Tibial nerve (tissue), 4 donors: ENCODE measurements at regions not wholly inside any gene's neighbourhood (a gene's known extent, or its start where the extent isn't known, plus 50 kb on each side); places are given as distances from the start of the nearest gene placed in this dataset.

Source experiments
- DNase-seq, 2 donors: peaks; one replicate each; pipeline ENCODE4 v3.0.0-alpha.2; 2019; ENCODE audit warnings: low spot score in 2 of 2
- H3K27ac ChIP-seq, 4 donors: fragments of 200-600 bp; sonication (generic) in 3 of 4; one replicate each; pipeline ENCODE4 v1.5.1; 2017 to 2019; ENCODE audit warnings: mild to moderate bottlenecking in 1 of 4
- H3K27me3 ChIP-seq, 2 donors: fragments of 200-600 bp; sonication (generic) in 1 of 2; one replicate each; pipeline versions ENCODE4 v1.5.1 to v1.6.0; 2017 to 2019
- H3K36me3 ChIP-seq, 3 donors: fragments of 200-600 bp; sonication (generic); one replicate each; pipeline ENCODE4 v1.5.1; 2018 to 2019
- H3K4me1 ChIP-seq, 4 donors: fragments of 200-600 bp; sonication (generic) in 3 of 4; one replicate each; pipeline ENCODE4 v1.5.1; 2017 to 2019
- H3K4me3 ChIP-seq, 4 donors: fragments of 200-600 bp; sonication (generic) in 3 of 4; one replicate each; pipeline ENCODE4 v1.5.1; 2017 to 2019; ENCODE audit warnings: mild to moderate bottlenecking in 1 of 4, moderate library complexity in 1 of 4
- H3K9me3 ChIP-seq, 4 donors: fragments of 200-600 bp; sonication (generic) in 3 of 4; one replicate each; pipeline ENCODE4 v1.5.1; 2017 to 2019
- EP300 ChIP-seq, 2 donors: sonication (generic); formaldehyde crosslinking; IDR thresholded peaks; one replicate each; pipeline ENCODE4 v1.6.1; 2017; ENCODE audit warnings: antibody characterized with exemption in 2 of 2, mild to moderate bottlenecking in 1 of 2
- POLR2A ChIP-seq, 2 donors: fragments of 450-650 bp; IDR thresholded peaks; one replicate each; pipeline ENCODE4 v1.6.1; 2017; ENCODE audit warnings: antibody characterized with exemption in 2 of 2, mild to moderate bottlenecking in 2 of 2, moderate library complexity in 2 of 2
- WGBS, 2 donors: methylation state at CpG; one replicate each; pipeline ENCODE4 v1.1.5; 2018; 5-methylcytosine and 5-hydroxymethylcytosine counted together
- TF ChIP-seq, protein P1 (sequence below), 5 experiments: fragments of 200-600 bp in 3 of 5; fragments of 450-650 bp in 2 of 5; sonication (generic) in 3 of 5; IDR thresholded peaks; one replicate each; pipeline ENCODE4 v1.5.1; 2016 to 2019; ENCODE audit warnings: antibody characterized with exemption in 5 of 5, mild to moderate bottlenecking in 3 of 5, moderate library complexity in 2 of 5

DNA sequence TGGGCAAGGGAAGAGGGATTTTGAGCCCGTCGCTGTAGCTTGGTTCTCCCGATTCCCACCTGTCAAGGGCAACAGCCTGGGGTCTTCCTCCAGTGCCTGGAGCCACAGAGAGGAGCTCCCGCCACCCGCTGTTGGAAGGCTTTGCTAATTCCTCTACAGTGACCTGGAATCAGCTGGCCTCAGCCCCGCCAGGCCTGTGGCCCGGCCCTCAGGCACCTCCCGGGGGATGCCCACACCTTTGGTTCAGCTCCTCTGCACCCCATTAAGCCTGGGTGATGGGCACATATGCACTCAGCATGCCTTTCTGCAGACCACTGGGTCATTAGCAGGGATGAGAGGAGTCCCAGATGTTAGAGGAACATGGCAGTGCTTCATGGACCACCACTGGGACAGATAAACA lies 121.4 kb upstream of the MKI67 start:
- TF ChIP-seq POLR2A (IDR thresholded peaks at IDR 0.05), result no peak
- TF ChIP-seq, protein P1, sequence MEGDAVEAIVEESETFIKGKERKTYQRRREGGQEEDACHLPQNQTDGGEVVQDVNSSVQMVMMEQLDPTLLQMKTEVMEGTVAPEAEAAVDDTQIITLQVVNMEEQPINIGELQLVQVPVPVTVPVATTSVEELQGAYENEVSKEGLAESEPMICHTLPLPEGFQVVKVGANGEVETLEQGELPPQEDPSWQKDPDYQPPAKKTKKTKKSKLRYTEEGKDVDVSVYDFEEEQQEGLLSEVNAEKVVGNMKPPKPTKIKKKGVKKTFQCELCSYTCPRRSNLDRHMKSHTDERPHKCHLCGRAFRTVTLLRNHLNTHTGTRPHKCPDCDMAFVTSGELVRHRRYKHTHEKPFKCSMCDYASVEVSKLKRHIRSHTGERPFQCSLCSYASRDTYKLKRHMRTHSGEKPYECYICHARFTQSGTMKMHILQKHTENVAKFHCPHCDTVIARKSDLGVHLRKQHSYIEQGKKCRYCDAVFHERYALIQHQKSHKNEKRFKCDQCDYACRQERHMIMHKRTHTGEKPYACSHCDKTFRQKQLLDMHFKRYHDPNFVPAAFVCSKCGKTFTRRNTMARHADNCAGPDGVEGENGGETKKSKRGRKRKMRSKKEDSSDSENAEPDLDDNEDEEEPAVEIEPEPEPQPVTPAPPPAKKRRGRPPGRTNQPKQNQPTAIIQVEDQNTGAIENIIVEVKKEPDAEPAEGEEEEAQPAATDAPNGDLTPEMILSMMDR (IDR thresholded peaks at IDR 0.05), result no peak
- TF ChIP-seq EP300 (IDR thresholded peaks at IDR 0.05), result no peak
- no peak for DNase-seq
- no peaks in the 10 kb centered on the region for H3K36me3 ChIP-seq
- no peaks in the 10 kb centered on the region for H3K4me1 ChIP-seq
- 93 to 95% methylated on average over 8 of the region's 8 CpGs for WGBS, 2 donors
- no peak overlapping the region for H3K27ac ChIP-seq
- H3K27me3 ChIP-seq, result no peaks in the 10 kb centered on the region
- H3K9me3 ChIP-seq, result peaks cover 0 to 3% (median 0%) of the 10 kb centered on the region in 4 donors
- H3K4me3 ChIP-seq, result no peak overlapping the region

DNA sequence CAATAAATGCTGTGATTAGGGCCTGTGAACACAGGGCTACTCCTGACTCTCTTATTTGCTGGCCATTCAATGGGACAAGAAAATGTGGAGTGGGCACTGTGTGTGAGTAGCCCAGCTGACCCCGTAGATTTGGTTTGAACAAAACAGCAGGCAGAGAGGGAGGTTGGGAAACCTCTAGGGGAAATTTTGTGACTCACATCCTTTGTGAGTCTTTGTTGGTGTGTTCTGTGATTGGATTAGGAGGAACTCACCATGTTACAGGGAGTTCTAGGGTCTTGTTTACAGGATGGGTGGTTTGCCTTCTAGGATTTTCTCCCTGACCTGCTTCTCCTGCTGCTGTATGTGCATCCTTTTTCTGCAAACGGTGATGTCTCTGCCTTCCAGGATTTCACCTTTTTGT lies 128.3 kb upstream of the MKI67 start:
- no peak for TF ChIP-seq EP300 (IDR thresholded peaks at IDR 0.05)
- no peak for TF ChIP-seq POLR2A (IDR thresholded peaks at IDR 0.05)
- no peak overlapping the region for H3K27ac ChIP-seq
- 49 to 57% methylated on average over 2 of the region's 2 CpGs for WGBS, 2 donors
- H3K36me3 ChIP-seq, result no peaks in the 10 kb centered on the region
- no peaks in the 10 kb centered on the region for H3K4me1 ChIP-seq
- DNase-seq, result no peak
- H3K9me3 ChIP-seq, result no peaks in the 10 kb centered on the region
- no peaks in the 10 kb centered on the region for H3K27me3 ChIP-seq
- no peak overlapping the region for H3K4me3 ChIP-seq

DNA sequence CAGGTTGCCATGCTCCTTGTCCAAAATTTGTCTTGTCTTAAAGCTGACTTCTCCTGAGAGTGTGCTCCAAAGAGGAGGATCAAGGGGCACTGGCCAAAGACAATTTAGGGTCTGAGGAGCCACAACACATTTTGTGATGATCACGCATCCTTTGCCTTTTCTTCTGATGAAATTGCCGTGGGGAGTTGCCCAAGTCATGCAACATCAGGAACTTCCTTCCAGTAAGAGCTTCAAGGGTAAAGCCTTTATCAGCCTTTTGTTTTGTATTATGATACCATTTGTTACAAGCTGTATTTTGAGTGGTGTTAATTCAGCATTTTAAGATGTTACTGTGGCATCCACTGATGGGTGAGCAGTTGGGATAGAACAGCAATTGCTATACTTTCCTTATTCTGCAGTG lies 131.2 kb upstream of the MKI67 start:
- H3K9me3 ChIP-seq, result no peaks in the 10 kb centered on the region
- H3K27me3 ChIP-seq, result no peaks in the 10 kb centered on the region
- TF ChIP-seq, protein P1 (IDR thresholded peaks at IDR 0.05), result no peak
- TF ChIP-seq POLR2A (IDR thresholded peaks at IDR 0.05) (no peak), EP300 (IDR thresholded peaks at IDR 0.05) (no peak)
- 84 to 93% methylated on average over 2 of the region's 2 CpGs for WGBS, 2 donors
- H3K36me3 ChIP-seq, result no peaks in the 10 kb centered on the region
- H3K4me3 ChIP-seq, result no peak overlapping the region
- no peak for DNase-seq
- no peak overlapping the region for H3K27ac ChIP-seq
- no peaks in the 10 kb centered on the region for H3K4me1 ChIP-seq

DNA sequence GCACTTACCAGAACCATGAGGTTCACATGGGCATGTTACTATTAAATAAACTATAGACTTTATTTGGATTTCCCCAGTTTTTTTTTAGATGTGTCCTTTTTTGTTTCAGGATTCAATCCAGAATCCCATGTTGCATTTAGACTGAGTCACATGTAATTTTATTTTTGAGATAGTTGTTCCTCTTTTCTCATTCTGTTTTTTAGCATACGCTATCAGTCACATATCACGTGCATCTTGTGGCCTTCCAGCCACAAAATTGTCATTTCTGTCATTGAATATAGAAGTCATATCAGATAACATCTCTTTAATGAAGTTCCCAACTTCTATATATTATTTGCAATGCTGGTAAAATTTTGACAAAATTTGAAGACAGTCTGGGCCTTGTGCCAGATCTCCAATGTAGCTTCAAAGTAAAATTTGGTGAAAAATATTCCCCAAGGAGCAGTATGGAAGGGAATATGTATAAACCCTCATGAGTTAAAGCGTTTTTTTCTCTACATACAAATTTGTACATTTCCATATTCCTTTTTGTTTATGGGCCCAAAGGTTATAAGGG lies 132.3 kb upstream of the MKI67 start:
- Histone ChIP-seq H3K27me3 (no peaks in the 10 kb centered on the region), H3K4me1 (no peaks in the 10 kb centered on the region), H3K36me3 (no peaks in the 10 kb centered on the region), H3K27ac (no peak overlapping the region), H3K9me3 (no peaks in the 10 kb centered on the region), H3K4me3 (no peak overlapping the region)
- 73 to 77% methylated on average over 3 of the region's 3 CpGs for WGBS, 2 donors
- no peak for DNase-seq
- TF ChIP-seq, protein P1 (IDR thresholded peaks at IDR 0.05), result no peak
- TF ChIP-seq POLR2A (IDR thresholded peaks at IDR 0.05) (no peak), EP300 (IDR thresholded peaks at IDR 0.05) (no peak)

DNA sequence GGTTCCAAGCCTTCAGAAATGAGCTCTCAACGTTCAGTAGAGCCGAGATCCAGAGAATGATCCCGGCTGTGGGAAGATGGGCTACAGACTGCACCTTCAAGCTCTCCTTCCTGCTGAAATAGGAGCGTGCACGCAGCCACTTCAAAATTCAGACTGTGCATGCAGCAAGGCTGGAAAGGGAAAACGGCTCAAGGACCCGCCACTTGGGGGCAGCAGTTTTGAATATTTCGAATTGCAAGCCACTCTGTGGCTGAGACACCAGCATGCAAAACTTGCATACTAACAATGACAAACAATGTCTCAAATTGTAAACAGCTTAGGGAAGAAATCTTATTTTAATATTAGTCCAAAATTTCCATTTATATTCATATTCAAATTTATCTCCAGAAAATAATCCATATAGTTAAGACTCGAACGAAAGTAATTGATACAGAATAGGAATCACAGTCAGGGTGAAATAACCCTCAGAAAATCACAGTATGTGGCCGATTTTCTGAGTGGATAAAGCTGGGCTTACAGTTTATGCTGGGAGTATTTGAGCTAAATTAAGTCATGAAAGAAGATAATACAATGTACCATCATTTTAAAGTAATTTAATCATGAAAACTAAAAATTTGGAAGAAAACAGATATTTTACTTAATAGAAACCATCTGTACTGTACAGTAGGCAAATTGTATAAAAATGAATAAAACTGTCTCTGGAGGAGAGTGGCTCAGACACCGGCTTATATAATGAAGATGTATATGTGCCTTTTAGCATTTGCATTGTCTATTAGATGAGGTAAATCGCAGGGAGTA lies 137.9 kb upstream of the MKI67 start:
- peaks cover 0 to 28% of the 10 kb centered on the region in 2 donors for H3K27me3 ChIP-seq
- peak; percentile 50 to 68 for DNase-seq

More for the DNA sequence above, 137.9 kb upstream of the MKI67 start:
- 32% methylated on average over 13 of the region's 13 CpGs for WGBS, 2 donors
- Histone ChIP-seq H3K4me1 (peaks cover 0 to 7% (median 0%) of the 10 kb centered on the region in 4 donors), H3K27ac (no peak overlapping the region), H3K4me3 (no peak overlapping the region), H3K36me3 (no peaks in the 10 kb centered on the region), H3K9me3 (no peaks in the 10 kb centered on the region)
- TF ChIP-seq EP300 (IDR thresholded peaks at IDR 0.05), result no peak
- TF ChIP-seq POLR2A (IDR thresholded peaks at IDR 0.05), result no peak
- TF ChIP-seq, protein P1 (IDR thresholded peaks at IDR 0.05), result peak; percentile 43 to 57 (median 53)
